ENCODE measurements at regions not wholly inside any gene's neighbourhood (a gene's known extent, or its start where the extent isn't known, plus 50 kb on each side); places are given as distances from the start of the nearest gene placed in this dataset.

DNA sequence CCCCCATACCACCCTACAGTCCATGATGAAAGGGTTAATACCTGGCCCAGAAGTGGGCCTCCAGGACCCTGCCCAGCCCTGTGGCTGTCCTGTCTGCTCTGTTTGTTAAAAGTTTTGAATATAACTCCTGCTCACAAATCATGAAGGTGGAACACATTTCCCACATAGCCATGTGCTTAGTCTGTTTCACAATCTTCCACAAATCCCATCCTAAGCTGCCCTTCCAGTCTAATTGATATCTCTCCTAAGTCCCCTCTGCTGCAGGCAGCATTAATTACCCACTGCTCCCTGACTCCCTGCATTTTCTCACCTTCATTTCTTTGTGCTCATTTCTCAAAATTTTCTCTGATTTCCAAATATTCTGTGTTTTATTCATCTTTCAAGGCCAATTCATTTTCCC, 142.6 kb downstream of the AASDH start:
- DNase-seq (ENCODE audit: low spot score) = no peak
- ATAC-seq = no peak
- intact Hi-C loops (cut with DNase I) = no loop called here

DNA sequence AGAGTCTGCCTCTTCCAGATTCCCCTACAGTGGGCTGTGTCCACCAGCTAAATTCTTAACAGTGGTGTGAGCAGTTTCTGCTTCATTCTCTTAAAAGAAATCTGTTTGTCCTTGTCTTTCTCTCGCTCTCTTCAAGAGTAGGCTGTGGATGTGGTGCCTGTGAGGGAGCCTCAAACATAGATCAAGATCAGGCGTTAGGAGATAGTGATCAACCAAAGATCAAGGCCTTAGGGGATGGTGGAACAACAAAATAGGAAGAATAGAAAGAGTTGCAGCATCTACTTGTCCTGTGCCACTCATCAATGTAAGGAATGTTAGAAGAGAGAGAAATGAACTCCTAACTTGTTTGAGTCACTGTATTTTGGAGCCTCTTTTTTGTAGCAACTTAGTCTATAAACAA, 144.2 kb downstream of the AASDH start:
- intact Hi-C loops (cut with DNase I) = no loop called here
- ATAC-seq (no peak), DNase-seq (ENCODE audit: low spot score) (no peak)

DNA sequence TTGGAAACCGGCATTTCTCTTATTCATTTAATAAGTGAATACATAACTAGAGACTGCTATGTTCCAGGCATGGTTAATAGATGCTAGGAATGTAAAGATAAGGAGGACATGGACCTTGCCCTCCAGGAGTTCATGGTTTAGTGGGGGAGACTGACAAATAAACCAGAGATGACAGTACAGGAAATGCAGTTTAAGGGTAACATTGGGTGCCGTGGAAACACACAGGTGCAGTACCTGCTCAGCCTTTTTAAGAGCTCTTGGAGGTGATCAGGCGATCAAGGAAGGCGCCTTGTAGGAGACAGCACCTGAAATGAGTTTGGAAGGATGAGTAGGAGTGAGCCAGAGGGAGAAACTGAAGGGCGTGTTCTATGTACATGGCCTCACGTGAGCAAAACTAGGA, 145.8 kb downstream of the AASDH start:
- DNase-seq (ENCODE audit: low spot score) (no peak), ATAC-seq (no peak)
- intact Hi-C loops (cut with DNase I) = no loop called here

DNA sequence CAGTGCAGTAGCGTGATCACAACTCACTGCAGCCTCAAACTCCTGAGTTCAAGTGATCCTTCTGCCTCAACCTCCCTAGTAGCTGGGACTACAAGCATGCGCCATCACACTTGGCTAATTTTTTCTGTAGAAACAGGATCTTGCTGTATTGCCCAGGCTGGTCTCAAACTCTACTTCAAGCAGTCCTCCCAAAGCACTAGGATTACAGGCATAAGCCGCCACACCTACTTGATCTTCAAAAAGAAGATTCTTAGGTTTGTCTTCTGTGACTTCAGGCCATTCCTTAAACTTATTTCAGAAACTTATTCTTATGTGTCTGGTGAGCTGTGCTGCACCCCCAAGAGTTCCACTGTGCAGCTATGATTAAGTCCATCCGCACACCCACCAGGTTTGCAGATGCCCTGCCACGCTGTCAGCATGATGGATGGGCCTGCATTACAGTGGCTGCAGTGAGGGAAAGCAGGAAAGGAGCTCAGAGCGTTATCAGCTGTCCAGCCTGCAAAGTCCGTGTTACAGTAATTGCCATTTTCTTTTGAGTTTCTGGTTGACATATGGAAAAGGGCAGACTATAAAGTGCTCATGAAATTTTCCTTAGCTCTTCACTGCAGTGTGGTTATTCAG, 146.6 kb downstream of the AASDH start:
- no peak for DNase-seq (ENCODE audit: low spot score)
- intact Hi-C loops (cut with DNase I) = no loop called here

DNA sequence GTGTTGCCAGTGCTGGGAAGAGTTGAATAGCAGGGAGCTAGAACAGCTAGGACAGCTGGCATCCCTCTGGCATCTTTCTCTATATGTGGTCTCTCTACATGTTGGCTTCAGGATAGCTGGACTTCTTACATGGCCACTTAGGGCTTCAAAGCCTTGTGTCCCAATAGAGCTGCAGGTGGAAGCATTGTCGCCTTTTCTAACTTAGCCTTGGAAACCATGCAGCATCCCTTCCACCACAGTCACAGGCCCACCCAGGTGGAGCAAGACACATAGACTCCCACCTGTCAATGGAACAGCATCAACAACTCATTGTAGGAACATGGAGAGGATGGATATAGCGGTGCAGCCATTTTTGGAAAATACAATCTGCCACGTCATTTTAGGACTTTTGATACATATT, 149.0 kb downstream of the AASDH start:
- intact Hi-C loops (cut with DNase I) = no loop called here
- ATAC-seq = no peak
- no peak for DNase-seq (ENCODE audit: low spot score)

More for the DNA sequence above, 146.6 kb downstream of the AASDH start:
- ATAC-seq = no peak

DNA sequence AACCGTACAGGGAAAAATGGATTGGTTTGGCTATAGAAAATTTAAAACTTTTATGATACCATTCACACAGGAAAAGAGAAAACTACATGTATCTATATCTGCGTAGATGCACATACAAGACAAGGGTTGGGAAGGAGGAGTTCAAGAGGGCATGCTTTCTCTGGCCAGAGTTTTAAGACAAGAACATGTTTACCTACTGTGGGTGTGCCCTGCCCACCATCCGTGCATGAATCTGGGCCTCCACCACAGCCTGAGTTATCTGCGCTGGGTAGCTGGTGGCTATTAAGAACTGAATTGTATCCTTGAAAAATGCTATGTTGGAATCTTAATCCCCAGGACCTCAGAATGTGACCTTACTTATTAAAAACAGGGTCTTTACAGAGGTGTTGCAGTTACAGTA, 151.6 kb downstream of the AASDH start:
- ATAC-seq (no peak), DNase-seq (ENCODE audit: low spot score) (no peak)
- intact Hi-C loops (cut with DNase I) = no loop called here

DNA sequence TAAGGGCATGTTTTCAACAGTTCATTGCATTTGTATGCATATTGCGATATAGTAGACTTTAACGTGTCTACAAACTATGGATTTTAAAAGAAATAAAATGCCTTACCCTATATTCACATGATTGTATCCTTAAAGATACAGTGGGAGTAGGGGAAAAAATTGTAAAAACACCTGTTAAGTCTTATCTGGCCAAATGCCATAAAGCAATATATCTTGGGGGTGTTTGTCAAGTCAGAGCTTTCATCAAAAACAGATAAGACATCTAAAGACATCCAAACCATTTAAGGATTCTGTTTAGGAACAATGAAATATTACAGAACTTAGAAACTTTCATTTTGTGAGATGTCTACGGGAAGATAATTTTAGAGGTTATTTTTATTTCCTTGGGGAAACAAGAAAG, 152.3 kb downstream of the AASDH start:
- intact Hi-C loops (cut with DNase I) = no loop called here
- DNase-seq (ENCODE audit: low spot score) (no peak), ATAC-seq (no peak)

DNA sequence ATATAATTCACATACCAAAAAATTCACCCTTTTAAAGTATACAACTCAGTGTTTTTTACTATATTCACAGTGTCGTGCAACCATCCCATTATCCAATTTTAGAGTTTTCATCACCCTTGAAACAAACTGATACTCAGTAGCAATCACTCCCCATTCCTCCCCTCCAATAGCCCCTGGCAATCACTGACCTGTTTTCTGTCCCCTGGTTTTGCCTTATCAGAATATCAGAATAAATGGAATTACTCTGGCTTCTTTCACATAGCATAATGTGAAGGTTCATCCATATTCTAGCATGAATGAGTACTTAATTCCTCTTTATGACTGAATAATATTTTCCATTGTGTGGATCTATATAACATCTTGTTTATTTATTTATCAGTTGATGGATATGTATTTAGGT, 153.2 kb downstream of the AASDH start:
- DNase-seq (ENCODE audit: low spot score) (no peak), ATAC-seq (no peak)
- intact Hi-C loops (cut with DNase I) = no loop called here

DNA sequence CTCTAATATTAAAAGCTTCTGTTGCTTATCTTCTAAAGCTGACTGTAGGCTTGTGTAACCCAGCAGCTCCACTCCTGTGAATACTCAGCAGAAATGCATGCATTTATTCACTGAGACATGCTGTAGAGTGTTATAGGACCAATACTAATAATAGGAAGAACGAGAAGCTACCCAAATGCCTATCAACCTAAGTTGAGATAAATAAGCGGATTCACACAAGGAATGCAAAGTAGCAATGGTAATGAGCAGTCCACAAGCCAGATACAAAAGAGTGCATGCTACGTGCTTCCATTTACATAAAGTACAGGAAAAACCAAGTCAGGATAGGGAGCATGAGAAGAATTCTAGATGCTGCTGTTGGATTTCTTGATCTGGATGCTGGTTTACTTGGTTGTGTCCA, 155.9 kb downstream of the AASDH start:
- no peak for DNase-seq (ENCODE audit: low spot score)

DNA sequence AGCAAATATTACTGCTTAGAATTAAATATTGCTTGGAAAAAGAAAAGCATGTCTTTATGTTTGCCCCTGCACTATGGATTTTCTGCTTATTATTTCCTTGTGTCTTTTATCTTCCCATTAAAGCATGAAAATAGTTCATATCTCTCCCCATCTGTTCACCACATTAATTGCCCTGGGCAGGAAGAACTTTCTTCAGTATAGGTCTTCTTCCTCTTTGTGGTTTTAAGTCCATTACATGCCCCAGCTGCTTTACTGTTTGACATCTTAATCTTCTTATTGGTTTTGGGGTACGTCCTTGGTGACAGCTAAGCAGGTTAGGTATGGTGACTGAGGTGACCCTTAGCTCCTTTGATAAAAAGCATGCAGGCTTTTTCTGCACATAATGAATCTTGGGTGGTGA, 157.3 kb downstream of the AASDH start:
- intact Hi-C loops (cut with DNase I) = no loop called here
- DNase-seq (ENCODE audit: low spot score) (no peak), ATAC-seq (no peak)

More for the DNA sequence above, 155.9 kb downstream of the AASDH start:
- ATAC-seq = no peak
- intact Hi-C loops (cut with DNase I) = no loop called here

DNA sequence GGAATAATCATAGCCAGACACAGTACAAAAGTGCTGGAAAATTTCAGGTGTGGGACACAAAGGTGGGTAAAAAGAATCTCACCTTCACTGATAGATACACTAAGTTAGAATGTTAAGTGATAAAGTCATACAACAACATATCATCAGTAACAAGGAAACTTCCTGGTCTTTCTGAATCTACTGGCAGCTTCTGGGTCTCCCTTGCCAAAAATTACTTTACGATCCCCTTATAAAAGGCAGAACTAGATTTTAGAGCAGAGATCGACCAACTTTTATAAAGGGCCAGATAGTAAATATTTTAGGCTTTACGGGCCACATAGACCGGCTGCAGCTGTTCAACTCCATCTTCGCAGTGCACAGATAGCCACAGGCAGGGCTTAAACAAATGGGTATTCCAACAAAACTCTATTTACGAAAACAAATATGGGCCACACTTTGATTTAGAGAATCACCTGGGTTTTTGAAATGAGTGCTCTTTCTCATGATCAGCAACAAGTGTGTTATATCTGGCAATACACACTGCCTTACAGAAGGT, 159.9 kb downstream of the AASDH start:
- no peak for DNase-seq (ENCODE audit: low spot score)
- intact Hi-C loops (cut with DNase I) = no loop called here
- no peak for ATAC-seq

DNA sequence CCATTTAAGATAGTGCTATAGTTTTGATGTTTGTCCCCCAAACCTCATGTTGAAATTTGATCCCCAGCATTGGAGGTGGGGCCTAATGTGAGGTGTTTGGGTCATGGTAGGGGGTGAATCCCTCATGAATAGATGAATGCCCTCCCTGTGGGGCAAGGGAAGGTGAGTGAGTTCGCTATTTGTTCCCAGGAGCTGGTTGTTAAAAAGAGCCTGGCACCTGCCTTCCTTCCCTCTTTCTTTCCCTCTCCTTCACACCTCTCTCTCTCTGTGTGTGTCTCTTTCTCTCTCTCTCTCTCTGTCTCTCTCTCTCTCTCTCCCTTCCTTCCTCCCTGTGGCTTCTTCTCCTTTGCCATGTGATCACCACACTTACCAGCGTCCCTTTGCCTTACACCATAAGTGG, 160.7 kb downstream of the AASDH start:
- ATAC-seq = no peak
- intact Hi-C loops (cut with DNase I) = no loop called here
- DNase-seq (ENCODE audit: low spot score) = no peak

DNA sequence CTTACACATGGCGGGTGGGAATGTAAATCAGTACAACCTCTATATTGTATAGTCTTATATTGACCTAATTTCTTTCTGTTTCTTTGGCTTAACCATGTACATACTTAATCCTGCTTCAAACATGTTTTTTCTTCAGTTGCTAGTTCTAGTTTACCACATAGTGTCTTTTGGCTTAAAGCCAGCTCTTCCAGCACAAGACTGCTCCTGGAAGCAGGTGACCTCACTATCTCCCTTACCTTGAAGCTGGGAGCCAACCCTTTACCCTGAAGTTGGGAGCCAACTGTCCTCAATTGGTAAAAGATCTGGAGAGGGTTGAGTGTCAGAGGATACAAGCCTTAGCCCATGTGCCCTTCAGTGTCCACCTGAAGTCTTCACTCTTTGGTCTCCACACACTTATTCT, 162.7 kb downstream of the AASDH start:
- intact Hi-C loops (cut with DNase I) = no loop called here
- ATAC-seq (no peak), DNase-seq (ENCODE audit: low spot score) (no peak)

DNA sequence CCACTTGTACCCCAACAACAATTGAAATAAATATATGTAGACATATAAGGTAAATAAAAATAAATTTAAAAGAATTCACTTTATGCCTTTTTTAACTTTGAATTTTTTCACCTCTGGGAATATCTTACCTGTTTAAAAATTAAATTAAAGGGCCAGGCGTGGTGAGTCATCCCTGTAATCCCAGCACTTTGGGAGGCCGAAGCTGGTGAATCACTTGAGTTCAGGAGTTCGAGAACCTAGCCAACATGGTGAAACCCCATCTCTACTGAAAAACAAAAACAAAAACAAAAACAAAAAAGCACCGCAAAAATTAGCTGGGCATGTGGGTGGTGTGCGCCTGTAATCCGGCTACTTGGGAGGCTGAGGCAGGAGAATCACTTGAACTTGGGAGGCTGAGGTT, 164.8 kb downstream of the AASDH start:
- DNase-seq (ENCODE audit: low spot score) (no peak), ATAC-seq (no peak)
- intact Hi-C loops (cut with DNase I) = no loop called here

DNA sequence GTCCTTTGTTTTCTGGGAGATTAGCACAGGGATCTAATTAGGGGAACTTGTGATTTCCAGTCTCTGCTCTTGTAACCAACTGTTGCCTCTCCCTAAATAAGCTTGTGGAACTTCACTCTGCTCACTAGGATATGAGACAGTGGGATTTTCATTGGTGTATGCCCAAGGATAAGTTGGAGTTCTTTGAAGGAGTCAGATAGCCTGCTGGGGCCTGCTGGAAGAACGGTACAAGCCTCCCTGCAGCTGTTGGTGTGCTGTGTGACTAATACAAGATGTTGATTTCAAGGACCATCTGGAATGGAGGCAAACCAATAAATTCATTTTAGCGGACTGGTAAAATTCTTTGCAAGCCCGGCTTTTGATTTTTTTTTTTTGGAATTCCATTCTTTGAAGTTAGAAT, 167.0 kb downstream of the AASDH start:
- intact Hi-C loops (cut with DNase I) = no loop called here
- no peak for ATAC-seq
- no peak for DNase-seq (ENCODE audit: low spot score)

DNA sequence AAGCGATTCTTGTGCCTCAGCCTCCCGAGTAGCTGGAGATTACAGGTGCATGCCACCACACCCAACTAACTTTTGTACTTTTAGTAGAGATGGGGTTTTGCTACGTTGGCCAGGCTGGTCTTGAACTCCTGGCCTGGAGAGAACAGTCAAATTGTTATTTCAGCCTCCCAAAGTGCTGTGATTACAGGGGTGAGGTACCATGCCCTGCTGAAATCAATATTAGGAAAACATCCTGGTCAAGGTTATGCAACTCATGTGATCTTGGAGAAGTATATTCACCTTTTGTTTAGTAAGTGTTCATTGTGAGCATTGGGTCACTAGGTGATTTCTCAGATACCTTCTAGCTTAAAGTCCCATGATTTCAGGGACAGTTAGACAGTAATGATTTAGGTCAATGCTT, 167.8 kb downstream of the AASDH start:
- intact Hi-C loops (cut with DNase I) = loop anchor here (10.0 kb wide), 1 partner anchor 1795 kb away; no protein-coding TSS in a partner anchor
- no peak for ATAC-seq
- DNase-seq (ENCODE audit: low spot score) = no peak

DNA sequence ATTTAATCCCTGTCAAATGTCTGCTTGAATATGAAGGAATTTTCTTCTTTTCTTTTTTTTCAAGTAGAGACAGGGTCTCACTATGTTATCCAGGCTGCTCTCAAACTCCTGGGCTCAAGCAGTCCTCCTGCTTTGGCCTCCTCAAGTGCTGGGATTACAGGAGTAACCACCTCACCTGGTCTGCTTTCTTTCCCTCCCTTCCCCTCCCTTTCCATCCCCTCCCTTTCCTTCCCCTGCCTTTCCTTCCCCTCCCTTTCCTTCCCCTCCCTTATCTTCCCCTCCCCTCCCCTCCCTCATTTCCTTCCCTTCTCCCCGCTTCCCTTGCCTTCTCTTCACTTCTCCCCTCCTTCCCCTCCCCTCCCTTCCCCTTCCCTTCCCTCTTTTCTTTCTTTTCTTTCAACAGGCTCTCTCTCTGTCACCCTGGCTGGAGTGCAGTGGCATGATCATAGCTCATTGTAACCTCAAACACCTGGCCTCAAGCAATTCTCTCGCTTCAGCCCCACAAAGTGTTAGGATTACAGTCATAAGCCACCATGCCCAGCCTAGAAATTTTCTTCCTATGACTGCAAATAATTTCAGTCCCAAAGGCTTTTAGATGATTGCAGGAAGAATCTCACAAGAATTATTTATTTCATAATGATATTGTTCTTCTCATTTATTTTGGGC, 168.9 kb downstream of the AASDH start:
- intact Hi-C loops (cut with DNase I) = loop anchor here (10.0 kb wide), 1 partner anchor 1794 kb away; no protein-coding TSS in a partner anchor
- DNase-seq (ENCODE audit: low spot score) (no peak), ATAC-seq (no peak)

DNA sequence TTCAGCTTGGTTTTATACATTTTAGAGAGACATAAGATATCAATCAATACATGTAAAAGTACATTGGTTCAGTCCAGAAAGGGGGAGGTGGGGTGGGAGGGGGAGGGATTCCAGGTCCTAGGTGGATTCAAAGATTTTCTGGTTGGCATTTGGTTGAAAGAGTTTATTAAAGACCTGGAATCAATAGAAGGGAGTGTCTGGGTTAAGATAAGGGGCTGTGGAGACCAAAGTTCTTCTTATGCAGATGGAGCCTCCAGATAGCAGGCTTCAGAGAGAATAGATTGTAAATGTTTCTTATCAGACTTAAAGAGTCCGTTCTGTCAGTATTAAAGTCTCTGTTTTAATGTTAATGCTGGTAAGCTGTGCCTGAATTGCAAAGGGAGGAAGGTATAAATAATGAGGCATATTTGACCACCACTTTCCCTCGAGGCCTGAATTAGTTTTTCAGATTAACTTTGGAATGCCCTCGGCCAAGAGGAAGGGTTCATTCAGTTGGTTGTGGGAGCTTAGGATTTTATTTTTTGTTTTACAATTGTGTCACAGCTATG, 169.9 kb downstream of the AASDH start:
- no peak for ATAC-seq
- no peak for DNase-seq (ENCODE audit: low spot score)
- intact Hi-C loops (cut with DNase I) = loop anchor here (10.0 kb wide), 1 partner anchor 1793 kb away; no protein-coding TSS in a partner anchor

DNA sequence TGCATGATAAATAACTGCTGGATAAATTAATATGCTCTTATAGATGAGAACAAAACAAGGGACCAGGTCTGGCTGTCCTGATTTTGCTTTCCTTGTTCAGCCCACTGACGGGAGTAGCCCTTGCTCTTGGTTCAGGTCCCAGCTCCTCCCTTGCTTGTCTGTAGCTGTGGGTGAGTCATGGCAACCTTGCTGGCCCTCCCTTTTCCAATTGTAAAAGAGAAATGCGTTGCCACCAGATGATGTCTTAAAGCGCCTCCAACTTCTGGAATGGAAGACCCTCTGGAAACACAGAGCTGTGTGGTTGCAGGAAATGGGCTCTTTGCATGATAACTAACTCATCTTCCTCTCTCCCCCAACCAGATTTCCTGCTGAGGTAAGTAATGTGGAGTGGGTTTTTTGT, 171.4 kb downstream of the AASDH start:
- DNase-seq (ENCODE audit: low spot score) (no peak), ATAC-seq (no peak)
- intact Hi-C loops (cut with DNase I) = loop anchor here (10.0 kb wide), 1 partner anchor 1791 kb away; no protein-coding TSS in a partner anchor

DNA sequence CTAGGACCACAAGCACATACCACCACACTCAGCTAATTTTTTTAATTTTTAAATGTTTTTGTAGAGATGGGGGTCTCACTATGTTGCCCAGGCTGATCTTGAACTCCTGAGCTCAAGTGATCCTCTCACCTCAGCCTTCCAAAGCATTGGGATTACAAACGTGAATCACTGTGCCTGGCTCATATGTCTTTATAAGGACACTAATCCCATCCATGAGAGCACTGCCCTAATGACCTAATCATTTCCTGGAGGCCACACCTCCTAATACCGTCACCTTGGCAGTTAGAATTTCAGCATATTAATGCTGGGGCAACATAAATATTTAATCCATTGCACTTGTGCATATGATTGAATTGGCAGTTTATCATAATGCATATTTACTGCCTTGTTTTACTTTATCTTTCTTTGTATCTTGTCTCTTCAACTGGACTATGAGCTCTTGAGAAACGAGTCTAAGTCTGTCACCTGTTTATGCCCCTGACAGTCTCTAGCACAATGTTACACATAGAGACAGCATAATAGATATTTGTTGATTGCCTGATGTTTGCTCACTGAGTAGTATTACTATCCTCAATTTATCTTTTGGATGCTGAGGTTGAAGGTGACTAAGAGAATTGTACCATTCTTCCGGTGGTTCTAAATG, 172.0 kb downstream of the AASDH start:
- ATAC-seq = no peak
- no peak for DNase-seq (ENCODE audit: low spot score)
- intact Hi-C loops (cut with DNase I) = loop anchor here (10.0 kb wide), 1 partner anchor 1790 kb away; no protein-coding TSS in a partner anchor
